ENCODE measurements at regions not wholly inside any gene's neighbourhood (a gene's known extent, or its start where the extent isn't known, plus 50 kb on each side); places are given as distances from the start of the nearest gene placed in this dataset.
A peak's percentile ranks its signal among the peaks of the same experiment; 100 is the strongest.
"Not testable (repeated sequence)": the region's sequence is repeated elsewhere in the genome, so short reads cannot be mapped to it uniquely, and the experiment has no call there.

DNA sequence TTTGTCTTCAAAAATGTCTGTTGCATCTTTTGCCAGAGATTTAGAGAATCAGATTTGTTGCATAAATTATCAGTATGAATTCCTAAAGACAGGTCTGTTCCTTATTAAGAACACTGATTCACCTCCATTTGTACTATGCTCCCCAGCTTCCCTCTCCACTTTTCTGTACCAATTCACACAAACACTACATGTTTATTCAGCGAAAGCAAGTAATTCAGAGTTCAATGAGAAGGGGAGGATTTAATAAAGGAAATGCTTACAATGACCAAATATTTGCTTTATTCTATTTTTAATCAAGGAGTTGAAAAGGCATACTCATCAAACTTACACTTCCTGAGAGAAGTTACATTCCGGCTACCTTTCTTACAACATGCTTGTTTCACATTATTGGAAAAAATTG, 135.5 kb downstream of the NBPF8 start:
- not testable (repeated sequence) for DNase-seq (ENCODE audit: low read depth)

DNA sequence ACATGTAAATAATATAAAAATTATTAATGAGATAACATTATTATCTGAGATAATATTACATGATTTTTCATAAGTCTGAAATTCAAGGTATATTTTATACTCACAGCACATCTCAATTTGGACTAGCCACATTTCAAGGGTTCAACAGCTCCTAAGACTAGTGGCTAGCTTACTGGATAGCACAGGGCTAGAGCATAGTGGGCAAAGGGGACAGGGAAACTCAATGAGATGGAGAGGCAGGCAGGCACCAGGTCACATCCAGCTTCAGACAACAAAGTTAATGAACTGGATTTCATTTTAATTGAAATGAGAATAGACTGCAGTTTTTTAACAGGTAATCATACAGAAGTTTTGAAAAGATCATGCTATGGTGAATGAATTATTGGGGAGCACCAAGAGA, 137.4 kb downstream of the NBPF8 start:
- DNase-seq (ENCODE audit: low read depth): not testable (repeated sequence)

DNA sequence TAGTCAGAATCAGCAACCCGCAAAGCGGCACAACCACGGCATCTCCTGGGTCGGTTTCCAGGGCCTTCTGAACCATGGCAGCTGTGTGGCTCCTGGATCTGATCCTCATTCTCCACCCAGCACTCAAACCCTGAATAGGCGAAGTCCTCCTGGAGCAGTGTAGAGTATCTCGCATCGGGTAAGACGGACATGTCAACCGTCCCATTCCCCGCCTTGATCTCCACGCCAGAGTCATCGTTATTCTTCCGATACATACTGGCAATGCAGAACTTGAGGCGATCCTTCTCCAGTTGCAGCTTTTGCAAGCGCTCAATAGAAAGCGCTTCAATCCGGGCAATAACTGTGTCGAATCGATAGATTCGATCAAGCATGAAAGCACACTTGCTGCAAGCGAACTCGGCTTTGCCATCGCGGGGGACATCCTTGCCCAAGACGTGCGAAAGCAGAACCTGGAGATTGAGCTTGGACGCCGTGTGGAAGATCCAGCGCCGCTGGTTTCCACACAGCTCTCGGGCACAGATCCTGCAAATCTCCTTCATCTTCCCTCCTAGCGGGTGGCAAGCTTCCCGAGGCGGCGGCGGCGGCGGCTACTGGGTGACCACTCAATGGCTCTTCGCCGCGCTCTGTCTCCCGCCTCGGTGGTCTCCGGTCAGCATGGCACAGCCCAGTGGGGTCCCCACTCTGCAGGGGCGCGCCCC, 142.9 kb downstream of the NBPF8 start:
- not testable (repeated sequence) for DNase-seq (ENCODE audit: low read depth)

DNA sequence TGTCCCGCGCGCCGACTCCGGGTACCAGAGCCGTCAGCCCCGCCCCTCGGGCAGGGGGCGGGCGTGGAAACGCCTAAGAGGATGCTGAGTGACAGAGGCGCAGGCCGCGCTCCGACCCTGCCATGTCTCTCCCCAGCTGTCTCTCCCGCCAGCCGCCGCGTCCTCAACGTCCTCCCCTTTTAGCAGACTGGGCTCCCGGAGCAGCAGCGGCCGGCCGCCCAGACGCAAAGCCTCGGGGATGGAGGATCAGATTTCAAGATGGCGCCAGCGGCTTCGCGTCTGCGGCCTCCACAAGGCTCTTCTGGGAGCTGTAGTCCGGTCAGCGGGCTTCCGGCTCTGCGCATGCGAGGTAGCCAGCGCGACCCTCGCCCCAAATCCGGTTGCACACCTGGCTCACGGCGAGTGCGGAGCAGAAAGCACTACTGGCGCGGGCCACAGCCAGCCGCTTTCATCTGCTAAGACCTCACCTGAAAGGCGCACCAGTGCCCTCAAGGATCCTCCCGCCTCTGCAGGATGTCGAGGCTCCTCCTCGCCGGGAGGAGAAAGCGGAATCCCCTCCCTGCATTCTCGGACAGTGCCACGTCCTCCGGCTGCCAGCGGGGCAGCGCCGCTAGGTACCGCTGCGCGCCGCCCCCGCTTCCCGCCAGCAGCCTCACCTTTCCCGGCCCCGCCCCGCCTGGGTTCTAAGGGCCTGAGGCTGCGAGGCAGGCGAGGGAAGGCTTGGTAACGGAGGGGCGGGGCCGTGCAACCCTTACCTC, 143.6 kb downstream of the NBPF8 start:
- peak; percentile 49 for DNase-seq (ENCODE audit: low read depth)

DNA sequence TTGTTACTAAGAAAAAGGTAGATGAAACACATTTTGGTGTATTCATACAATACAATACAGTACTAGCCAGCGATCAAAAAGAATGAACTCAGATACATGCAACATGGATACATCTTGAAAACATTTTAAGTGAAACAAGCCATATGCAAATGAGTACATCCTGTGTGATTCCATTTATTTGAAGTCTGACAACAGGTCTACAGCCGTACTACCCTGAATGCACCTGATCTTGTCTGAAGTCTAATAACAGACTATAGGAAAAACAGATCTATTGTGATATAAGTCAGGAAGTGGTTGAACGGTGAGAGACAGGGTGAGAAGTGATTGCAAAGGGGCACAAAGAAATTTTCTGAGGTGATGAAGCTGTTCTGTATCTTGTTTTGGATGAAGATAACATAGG, 146.9 kb downstream of the NBPF8 start:
- not testable (repeated sequence) for DNase-seq (ENCODE audit: low read depth)

DNA sequence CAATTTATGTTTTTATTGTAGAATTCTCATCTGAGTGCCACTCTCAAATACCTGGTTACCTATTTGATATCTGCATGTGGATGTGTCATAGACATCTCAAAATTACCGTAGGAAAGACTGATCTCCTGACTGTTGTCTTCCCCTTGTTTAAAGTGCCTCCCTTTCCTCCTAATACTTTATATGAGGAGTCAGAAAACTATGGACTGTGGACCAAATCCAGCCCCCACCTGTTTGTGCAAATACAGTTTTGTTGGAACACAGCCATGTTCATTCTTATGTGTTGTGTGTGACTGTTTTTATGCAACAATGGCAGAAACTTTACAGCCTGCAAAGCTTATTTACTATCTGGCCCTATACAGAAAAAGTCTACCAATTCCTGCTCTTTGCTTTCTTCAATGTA, 150.6 kb downstream of the NBPF8 start:
- not testable (repeated sequence) for DNase-seq (ENCODE audit: low read depth)

DNA sequence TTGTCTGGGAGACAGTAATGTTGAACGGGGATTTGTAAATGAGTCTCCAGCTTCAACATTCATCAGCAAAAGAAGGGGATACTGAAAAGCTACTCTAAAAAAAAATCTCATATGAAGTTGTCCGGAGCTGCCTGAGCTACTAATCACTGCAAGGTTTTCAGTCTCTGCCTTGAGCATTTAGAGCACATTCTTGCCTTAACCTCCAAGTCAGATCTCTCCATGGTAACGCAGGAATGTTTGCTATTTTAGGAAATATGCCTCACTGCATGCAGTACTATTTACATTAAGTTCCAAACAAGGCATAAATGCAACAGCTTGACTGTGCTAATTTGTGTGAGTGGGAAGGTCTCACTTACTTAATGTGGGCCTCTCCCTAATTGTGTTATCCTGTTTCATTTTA, 152.8 kb downstream of the NBPF8 start:
- not testable (repeated sequence) for DNase-seq (ENCODE audit: low read depth)

DNA sequence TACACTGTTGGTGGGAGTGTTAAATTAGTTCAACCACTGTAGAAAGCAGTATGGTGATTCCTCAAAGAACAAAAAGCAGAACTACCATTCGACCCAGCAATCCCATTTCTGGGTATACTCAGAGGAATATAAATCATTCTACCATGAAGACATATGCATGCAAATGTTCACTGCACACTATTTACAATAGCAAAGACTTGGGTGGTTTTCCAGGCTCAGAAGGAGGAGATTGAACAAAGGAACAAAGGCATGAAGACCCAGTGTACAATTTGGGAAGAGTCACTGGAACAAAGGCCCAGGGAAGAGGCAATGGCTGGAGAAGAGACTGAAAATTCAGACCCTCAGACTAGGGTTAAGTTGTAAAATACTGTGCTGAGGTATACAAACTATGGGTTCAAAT, 148.5 kb upstream of the NBPF26 start:
- DNase-seq (ENCODE audit: low read depth): not testable (repeated sequence)

DNA sequence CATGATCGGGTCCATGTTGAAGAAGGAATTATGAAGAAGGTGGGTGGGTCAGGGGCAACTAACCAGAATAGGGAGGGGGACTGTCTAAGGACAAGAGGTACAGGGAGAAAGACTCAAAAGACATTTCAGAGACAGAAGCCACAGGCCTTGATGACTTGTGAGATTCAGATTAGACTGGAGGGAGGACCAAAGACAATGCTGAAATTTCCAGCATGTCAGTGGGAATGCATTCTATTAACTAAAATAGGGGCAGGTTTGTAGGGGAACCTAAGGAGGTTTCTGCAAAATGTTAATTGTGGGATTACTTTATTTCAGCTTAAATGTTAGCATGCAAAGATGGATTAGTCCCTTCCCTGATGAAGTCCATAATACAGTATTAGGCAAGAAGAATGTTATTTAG, 141.6 kb upstream of the NBPF26 start:
- not testable (repeated sequence) for DNase-seq (ENCODE audit: low read depth)

DNA sequence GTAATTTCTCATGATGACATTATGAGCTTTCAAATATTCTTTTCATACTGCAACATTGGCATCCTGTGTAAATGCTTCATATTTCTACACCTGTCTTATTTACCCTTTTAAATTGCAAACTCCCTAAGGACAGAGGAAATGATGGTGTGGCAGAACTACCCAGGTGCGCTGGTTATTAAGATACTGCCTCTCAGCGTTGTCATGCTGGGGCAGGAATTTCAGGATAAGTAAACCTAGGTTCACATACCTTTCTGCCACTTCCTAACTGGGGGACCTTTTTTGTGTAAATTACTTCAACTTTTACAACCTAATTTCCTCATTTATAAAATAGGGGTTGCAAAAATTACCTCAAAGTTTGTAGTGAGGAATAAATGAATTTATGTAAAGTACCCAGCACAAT, 137.7 kb upstream of the NBPF26 start:
- not testable (repeated sequence) for DNase-seq (ENCODE audit: low read depth)

DNA sequence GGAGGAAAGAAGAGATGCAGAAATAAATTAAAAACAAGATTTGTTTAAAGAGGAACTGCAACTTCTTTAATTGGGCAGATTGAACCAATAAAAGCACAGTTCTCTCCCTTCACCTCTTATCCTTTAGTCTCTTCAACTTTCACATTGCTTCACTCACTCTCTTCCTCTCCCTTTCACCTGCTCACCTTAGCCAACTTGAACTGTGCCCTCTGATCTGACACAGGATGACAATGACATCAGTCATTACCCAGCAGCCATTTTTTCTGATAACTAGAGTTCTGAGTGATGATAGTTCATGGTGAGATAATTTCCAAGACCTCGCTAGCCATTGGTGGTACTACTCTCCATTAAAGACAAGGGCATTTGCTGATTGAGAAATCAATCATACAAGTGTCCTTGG, 134.9 kb upstream of the NBPF26 start:
- DNase-seq (ENCODE audit: low read depth): not testable (repeated sequence)

DNA sequence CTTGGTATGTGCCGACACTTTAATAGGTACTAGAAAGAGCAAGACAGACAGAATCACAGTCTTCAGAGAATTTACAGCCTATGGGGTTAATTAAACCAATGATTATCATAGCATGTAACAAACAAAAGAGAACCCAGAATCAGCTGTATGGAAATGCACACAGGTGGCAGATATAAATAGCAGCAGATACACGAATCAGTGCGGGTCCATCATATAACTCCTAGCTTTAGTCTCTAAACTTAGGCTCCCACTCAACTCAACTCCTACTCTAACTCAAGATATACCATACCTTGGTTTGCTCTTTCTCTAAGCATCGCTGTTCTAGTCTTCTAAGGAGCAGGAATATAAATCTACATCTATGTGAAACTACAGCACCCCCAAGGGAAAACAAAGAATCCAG, 132.0 kb upstream of the NBPF26 start:
- DNase-seq (ENCODE audit: low read depth): not testable (repeated sequence)

DNA sequence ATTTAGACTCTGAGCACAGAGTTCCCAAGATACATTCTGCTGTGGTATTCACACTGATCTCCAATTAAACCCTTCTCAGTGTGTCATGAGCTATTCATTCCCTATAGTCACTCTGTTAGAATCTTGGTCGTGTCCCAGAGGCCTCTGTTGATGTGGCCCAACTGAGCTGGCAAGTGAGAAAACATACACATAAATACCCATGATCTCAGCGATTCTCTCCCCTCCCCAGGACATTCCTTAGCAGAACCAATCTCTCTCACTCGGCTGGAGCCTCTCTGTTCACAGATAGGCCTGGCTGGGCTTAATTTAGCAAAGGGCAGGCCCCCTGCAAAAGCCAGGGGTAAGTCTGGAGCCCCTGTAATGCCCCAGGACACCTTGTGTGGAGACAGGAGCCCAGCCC, 130.8 kb upstream of the NBPF26 start:
- DNase-seq (ENCODE audit: low read depth): not testable (repeated sequence)

DNA sequence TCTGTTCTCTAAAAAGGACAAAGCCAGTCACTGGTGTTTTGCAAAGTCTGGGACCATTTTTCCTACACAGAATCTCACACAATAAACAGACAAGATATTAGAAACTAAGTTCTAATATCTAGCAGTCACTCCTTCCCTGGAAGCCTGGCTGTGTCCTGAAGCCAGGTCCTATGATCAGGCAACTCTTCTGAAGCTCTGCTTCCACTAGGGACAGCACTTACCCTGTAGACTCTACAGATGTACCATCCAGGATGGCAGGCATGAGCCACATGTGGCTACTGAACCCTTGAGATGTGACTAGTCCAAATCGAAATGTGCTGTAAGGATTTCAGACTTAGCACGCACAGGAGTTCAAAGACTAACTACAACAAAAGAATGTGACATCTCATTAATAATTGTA, 130.1 kb upstream of the NBPF26 start:
- DNase-seq (ENCODE audit: low read depth): not testable (repeated sequence)

DNA sequence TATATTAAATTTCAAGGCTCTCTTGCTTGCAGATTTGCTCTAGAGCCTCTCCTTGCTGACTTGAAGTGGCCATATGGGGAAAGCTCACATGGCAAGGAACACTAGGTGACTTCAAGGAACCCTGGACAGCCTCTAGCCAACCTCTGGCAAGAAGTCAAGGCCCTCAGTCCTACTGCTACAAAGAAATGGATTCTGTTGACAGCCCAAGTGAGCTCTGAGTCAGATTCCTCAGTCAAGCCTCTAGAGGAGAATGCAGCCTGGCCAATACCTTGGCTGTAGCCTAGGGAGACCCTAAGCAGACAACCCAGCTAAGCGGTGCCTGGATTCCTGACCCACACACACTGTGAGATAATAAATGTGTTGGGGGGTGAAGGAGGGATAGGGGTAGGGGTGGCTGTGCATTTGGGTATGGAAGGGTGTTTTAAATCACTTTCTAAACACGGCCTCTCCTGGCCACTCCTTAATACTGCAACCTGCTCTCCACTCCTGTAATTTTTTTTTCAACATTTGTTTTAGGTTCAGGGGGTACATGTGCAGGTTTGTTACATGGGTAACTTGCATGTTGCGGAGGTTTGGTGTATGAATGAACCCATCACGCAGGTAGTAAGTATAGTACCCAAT, 125.3 kb upstream of the NBPF26 start:
- not testable (repeated sequence) for DNase-seq (ENCODE audit: low read depth)

DNA sequence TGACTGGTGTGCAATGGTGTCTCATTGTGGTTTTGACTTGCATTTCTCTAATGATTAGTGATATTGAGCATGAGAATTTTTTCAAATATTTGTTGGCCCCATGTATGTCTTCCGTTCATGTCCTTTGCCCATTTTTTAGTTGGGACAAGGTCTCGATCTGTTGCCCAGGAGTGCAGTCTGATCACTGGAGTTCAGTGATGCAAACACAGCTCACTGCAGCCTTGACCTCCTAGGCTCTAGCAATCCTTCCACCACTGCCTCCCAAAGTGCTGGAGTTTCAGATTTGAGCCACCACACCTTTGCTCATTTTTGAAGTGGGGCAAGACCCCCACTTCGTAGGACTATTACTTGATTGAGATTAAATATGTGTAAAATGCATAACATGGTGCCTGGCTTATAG, 124.2 kb upstream of the NBPF26 start:
- DNase-seq (ENCODE audit: low read depth): not testable (repeated sequence)

DNA sequence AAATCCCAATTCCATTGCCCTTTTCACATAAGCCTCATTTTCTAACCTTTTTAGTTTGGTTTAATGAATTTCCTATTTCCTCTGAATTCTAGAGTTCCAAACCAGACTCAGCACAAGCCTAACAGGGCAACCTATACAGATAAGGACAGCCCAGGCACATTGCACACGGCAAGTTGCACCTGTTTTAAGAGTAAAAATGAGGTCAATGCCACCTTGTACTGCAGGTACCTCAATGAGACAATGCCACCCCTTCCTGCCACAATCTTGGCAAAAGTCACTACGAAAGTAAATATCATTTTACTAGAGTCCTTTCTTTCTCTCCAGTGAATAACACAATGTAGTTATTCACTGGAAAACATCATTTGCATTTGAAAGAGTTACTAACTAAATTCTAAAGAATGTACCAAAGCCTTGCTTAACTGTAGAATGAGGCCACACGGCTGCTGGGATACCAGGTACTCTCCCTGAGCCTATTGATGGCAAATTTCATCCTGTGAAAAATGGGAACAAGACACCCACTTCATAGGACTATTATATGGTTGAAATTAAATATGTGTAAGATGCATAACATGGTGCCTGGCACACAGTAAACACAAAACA, 123.2 kb upstream of the NBPF26 start:
- not testable (repeated sequence) for DNase-seq (ENCODE audit: low read depth)

DNA sequence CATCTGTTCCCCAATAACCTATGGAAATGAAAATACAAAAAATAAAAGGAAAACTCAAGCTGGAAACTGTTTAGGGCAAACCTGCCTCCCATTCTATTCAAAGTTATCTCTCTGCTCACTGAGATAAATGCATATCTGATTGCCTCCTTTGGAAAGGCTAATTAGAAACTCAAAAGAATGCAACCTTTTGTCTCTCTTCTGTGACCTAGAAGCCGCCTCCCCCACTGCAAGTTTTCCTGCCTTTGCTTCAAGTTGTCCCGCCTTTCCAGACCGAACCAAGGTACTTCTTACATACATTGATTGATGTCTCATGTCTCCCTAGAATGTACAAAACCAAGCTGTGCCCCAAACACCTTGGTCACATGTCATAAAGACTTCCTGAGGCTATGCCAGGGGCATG, 115.9 kb upstream of the NBPF26 start:
- not testable (repeated sequence) for DNase-seq (ENCODE audit: low read depth)

DNA sequence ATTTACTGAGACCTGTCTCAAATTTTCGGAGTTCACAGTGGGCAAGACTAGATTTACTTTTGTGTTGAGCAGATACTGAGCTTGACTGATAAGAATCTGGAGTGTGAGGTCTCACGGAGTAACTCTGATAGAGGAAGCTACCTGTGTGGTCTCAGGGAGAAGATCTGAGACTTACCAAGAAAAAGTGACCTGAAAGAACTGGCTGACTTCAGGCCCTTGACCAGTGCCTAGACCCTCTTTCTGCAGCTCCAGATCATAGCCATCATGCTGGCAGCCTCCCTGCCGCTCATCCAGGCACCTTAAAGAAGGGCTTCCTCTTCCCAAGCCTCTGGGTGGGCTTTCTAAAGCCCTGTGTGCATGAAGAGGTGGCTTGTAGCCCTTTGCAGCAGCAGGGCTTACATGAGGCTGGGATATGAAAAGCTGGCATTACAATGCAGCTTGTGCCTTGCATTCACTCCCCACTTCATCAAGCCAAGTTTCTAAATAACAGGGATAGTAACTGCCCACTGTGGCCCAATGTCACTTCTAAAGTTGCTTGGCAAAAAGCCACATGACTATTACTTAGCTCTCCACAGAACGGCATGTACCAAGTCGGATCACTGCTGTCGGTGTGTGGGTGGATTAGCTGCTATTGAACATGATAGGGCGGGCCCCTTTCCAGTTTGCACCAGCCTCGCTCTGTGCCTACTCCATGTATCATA, 115.3 kb upstream of the NBPF26 start:
- DNase-seq (ENCODE audit: low read depth): not testable (repeated sequence)

DNA sequence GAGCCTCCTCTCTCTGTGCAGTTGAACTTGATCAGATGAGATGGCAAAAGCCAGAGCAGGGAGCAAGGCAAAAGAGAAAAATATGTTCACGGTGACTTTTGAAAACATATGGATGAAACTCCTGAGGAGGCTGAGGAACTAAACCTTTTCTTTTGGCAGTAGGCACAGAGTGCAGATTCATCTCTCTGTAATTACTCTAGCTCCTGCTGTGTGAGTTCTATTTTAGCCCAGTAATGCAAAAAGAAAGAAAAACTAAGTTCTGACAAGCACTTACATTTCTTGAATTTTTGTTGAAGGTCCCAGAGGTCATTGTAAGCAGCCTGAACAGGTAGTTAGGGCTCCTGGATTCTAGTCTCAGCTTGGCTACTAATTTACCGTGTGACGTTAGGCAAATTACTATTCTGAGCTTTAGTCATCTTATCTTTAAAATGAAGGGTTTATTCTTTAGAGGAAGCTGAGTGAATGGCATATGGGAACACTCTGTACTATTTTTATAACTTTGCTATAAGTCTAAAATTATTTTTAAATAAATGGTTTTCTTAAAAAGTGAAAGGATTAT, 114.7 kb upstream of the NBPF26 start:
- DNase-seq (ENCODE audit: low read depth): not testable (repeated sequence)

DNA sequence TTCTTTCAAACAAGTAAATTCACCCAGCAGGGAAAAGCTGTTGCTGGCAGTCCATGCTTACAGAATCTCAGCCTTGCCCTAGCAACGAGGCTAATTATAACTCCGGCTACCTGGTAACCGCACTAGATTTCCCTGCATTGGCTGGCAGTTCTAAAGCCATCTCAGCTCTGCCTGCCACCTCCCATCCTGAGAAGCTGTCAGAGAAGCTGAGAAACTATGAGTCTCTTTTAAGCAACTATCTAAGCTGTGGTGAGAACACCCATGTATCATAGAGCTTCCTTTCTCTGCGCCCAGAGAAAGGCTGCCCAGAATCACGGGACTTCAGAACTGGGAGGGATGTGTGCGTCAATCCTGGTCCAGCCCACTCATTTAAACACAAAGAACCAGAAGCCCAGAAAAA, 113.9 kb upstream of the NBPF26 start:
- not testable (repeated sequence) for DNase-seq (ENCODE audit: low read depth)

Data from stimulated activated CD8-positive, alpha-beta memory T cell treated with anti-CD3 and anti-CD28 coated beads, Interleukin-12 subunit alpha, Interleukin-12 subunit beta, amount 100 ng/mL, for 4 hours (primary cell).